ENCODE measurements at regions not wholly inside any gene's neighbourhood (a gene's known extent, or its start where the extent isn't known, plus 50 kb on each side); places are given as distances from the start of the nearest gene placed in this dataset.

DNA sequence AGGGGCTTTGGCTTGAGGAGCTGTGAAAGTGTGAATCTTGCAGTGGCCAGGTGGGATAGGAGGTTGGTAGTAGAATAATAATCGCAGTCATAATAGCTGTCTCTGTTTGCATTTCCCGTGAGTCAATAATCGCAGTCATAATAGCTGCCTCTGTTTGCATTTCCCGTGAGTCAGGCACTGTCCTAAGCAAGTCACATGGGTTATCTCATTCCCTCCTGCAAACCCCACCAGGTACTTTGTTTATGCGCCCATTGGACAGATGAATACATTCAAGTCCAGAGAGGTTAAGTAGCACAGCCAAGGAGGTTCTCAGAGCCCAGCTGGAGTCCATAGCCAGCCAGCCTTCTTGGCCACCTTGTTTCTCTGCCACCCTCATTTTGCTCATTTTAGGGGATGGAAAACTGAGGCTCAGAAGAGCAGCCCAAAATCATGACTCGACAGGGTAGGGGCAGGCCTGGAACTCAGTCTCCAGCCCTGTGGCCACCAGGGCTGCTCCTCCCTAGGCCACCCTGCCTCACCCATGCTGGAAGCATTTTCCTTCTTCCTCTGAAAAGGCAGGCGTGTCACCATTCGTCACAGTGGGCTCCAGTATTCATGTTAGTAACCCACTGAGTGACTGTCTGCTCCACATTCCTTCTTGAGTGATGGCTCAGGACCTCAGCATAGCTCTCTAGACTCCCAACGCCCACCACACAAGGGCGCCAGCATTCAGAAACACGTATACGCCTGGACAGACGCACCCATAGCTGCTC is 206.2 kb downstream of the URI1 start:
- no peak for TF ChIP-seq POLR2A (IDR thresholded peaks at IDR 0.05; ENCODE audit: low read depth, low read length)
- TF ChIP-seq, protein P1, sequence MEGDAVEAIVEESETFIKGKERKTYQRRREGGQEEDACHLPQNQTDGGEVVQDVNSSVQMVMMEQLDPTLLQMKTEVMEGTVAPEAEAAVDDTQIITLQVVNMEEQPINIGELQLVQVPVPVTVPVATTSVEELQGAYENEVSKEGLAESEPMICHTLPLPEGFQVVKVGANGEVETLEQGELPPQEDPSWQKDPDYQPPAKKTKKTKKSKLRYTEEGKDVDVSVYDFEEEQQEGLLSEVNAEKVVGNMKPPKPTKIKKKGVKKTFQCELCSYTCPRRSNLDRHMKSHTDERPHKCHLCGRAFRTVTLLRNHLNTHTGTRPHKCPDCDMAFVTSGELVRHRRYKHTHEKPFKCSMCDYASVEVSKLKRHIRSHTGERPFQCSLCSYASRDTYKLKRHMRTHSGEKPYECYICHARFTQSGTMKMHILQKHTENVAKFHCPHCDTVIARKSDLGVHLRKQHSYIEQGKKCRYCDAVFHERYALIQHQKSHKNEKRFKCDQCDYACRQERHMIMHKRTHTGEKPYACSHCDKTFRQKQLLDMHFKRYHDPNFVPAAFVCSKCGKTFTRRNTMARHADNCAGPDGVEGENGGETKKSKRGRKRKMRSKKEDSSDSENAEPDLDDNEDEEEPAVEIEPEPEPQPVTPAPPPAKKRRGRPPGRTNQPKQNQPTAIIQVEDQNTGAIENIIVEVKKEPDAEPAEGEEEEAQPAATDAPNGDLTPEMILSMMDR (conservative IDR thresholded peaks at IDR 0.05; ENCODE audit: low read depth, low read length): no peak
- no peak for TF ChIP-seq RCOR1 (IDR thresholded peaks at IDR 0.05; ENCODE audit: insufficient replicate concordance, low read length)

Measured in IMR-90 (cell line).